ENCODE measurements at regions not wholly inside any gene's neighbourhood (a gene's known extent, or its start where the extent isn't known, plus 50 kb on each side); places are given as distances from the start of the nearest gene placed in this dataset.
"Not testable (repeated sequence)": the region's sequence is repeated elsewhere in the genome, so short reads cannot be mapped to it uniquely, and the experiment has no call there.

GRCh38 chr14:48304729-48305128 lies 629.3 kb upstream of the MDGA2 start (continued):
- TF ChIP-seq ATF3 (IDR thresholded peaks at IDR 0.05) (no peak), CEBPB (IDR thresholded peaks at IDR 0.05; ENCODE audit: low read depth) (no peak), EZH2phosphoT487 (IDR thresholded peaks at IDR 0.05; ENCODE audit: borderline replicate concordance) (no peak), SIN3A (IDR thresholded peaks at IDR 0.05; ENCODE audit: low read depth) (no peak)

- H3K9me2 ChIP-seq (ENCODE audit: insufficient read depth) = no peaks in the 10 kb centered on the region
- no peak overlapping the region for H3K4me3 ChIP-seq (replicated peaks in 1 of 2; ENCODE audit: low read depth in 1 of 2, low read length in 2 of 2)
- CTCF ChIA-PET = no interaction called here
- TF ChIP-seq EGR1 (IDR thresholded peaks at IDR 0.05; ENCODE audit: low read depth) (no peak), CEBPB (IDR thresholded peaks at IDR 0.05; ENCODE audit: low read depth) (no peak), POLR2A (IDR thresholded peaks at IDR 0.05; ENCODE audit: borderline replicate concordance, extremely low read depth, insufficient read depth, insufficient read length) (no peak), EZH2phosphoT487 (IDR thresholded peaks at IDR 0.05; ENCODE audit: borderline replicate concordance) (no peak), TCF7L2 (IDR thresholded peaks at IDR 0.05; ENCODE audit: borderline replicate concordance, extremely low read depth, insufficient read depth, insufficient read length) (no peak), REST (IDR thresholded peaks at IDR 0.05; ENCODE audit: low read depth) (no peak), ELF1 (IDR thresholded peaks at IDR 0.05; ENCODE audit: borderline replicate concordance, low read depth) (no peak), SIN3A (IDR thresholded peaks at IDR 0.05; ENCODE audit: low read depth) (no peak), CBX3 (IDR thresholded peaks at IDR 0.05; ENCODE audit: low read depth) (no peak), SRF (IDR thresholded peaks at IDR 0.05; ENCODE audit: low read depth) (no peak), EZH2 (IDR thresholded peaks at IDR 0.05) (no peak), SP1 (IDR thresholded peaks at IDR 0.05; ENCODE audit: low read depth) (no peak)
- TF ChIP-seq, protein P1, sequence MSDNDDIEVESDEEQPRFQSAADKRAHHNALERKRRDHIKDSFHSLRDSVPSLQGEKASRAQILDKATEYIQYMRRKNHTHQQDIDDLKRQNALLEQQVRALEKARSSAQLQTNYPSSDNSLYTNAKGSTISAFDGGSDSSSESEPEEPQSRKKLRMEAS (IDR thresholded peaks at IDR 0.05) = no peak
- POLR2A ChIA-PET = no interaction called here
- H3K9me3 ChIP-seq (ENCODE audit: control insufficient read depth in 1 of 2, insufficient read depth in 1 of 2, low read depth in 1 of 2, low read length in 2 of 2) = no peaks in the 10 kb centered on the region; a peak in 1 of 4 replicates
- H3K9ac ChIP-seq (ENCODE audit: low read length) = no peak overlapping the region
- BruUV-seq (replicated peaks) = no TSS peak
- no peaks in the 10 kb centered on the region for H3K36me3 ChIP-seq (ENCODE audit: control insufficient read depth in 1 of 2, insufficient read depth in 2 of 2, low read length in 2 of 2)
- H3K79me2 ChIP-seq (ENCODE audit: insufficient read depth, low read length) = no peaks in the 10 kb centered on the region
- H3K4me1 ChIP-seq (ENCODE audit: control insufficient read depth in 1 of 2, insufficient read depth in 2 of 2, low read length in 2 of 2) = no peaks in the 10 kb centered on the region
- H3K4me2 ChIP-seq (ENCODE audit: low read length) = no peak overlapping the region
- no peak overlapping the region for H3K27ac ChIP-seq (ENCODE audit: low read depth, low read length)
- intact Hi-C loops (cut with micrococcal nuclease) = no loop called here
- no peak for DNase-seq (ENCODE audit: low read depth, low spot score)
- H2AFZ ChIP-seq (ENCODE audit: low read depth, low read length, poor library complexity, severe bottlenecking) = no peak overlapping the region
- RAD21 ChIA-PET (ENCODE audit: low non-redundant PET in 1 of 2, low total read pairs in 2 of 2, uncharacterized antibody in 2 of 2, unreplicated experiment in 2 of 2) = no interaction called here
- no peaks in the 10 kb centered on the region for H4K20me1 ChIP-seq (ENCODE audit: insufficient read depth)
- ATAC-seq = no peak
- H3K27me3 ChIP-seq (ENCODE audit: insufficient read depth, low read length) = no peaks in the 10 kb centered on the region
These were observed 614.3 kb upstream of the MDGA2 start for GRCh38 chr14:48289701-48290100.

DNA sequence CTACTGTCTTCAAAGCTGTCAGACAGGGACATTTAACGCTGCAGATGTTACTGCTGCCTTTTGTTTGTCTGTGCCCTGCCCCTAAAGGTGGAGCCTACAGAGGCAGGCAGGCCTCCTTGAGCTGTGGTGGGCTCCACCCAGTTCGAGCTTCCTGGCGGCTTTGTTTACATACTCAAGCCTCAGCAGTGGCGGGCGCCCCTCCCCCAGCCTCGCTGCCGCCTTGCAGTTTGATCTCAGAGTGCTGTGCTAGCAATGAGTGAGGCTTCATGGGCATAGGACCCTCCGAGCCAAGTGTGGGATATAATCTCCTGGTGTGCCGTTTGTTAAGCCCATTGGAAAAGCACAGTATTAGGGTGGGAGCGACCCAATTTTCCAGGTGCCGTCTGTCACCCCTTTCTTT lies 609.8 kb upstream of the MDGA2 start:
- H3K36me3 ChIP-seq (ENCODE audit: control insufficient read depth in 1 of 2, insufficient read depth in 2 of 2, low read length in 2 of 2); H4K20me1 ChIP-seq (ENCODE audit: insufficient read depth); H3K79me2 ChIP-seq (ENCODE audit: insufficient read depth, low read length); H3K27ac ChIP-seq (ENCODE audit: low read depth, low read length); H3K4me3 ChIP-seq (replicated peaks in 1 of 2; ENCODE audit: low read depth in 1 of 2, low read length in 2 of 2); RAD21 ChIA-PET (ENCODE audit: low non-redundant PET in 1 of 2, low total read pairs in 2 of 2, uncharacterized antibody in 2 of 2, unreplicated experiment in 2 of 2); DNase-seq (ENCODE audit: low read depth, low spot score); H3K4me2 ChIP-seq (ENCODE audit: low read length); H3K27me3 ChIP-seq (ENCODE audit: insufficient read depth, low read length); POLR2A ChIA-PET; BruUV-seq (replicated peaks); H2AFZ ChIP-seq (ENCODE audit: low read depth, low read length, poor library complexity, severe bottlenecking); H3K9ac ChIP-seq (ENCODE audit: low read length); intact Hi-C loops (cut with micrococcal nuclease); H3K9me2 ChIP-seq (ENCODE audit: insufficient read depth); H3K4me1 ChIP-seq (ENCODE audit: control insufficient read depth in 1 of 2, insufficient read depth in 2 of 2, low read length in 2 of 2); ATAC-seq; CTCF ChIA-PET; H3K9me3 ChIP-seq (ENCODE audit: control insufficient read depth in 1 of 2, insufficient read depth in 1 of 2, low read depth in 1 of 2, low read length in 2 of 2): not testable (repeated sequence)
